HepG2 (cell line): ENCODE measurements at regions not wholly inside any gene's neighbourhood (a gene's known extent, or its start where the extent isn't known, plus 50 kb on each side); places are given as distances from the start of the nearest gene placed in this dataset.
A peak's percentile ranks its signal among the peaks of the same experiment; 100 is the strongest.
"Not testable (repeated sequence)": the region's sequence is repeated elsewhere in the genome, so short reads cannot be mapped to it uniquely, and the experiment has no call there.

Experiments
- ATAC-seq: fragments of 200-7000 bp; cut with Tn5 transposase; 3 replicates; pipeline ENCODE4 v1.9.1; 2020; ENCODE audit warnings: mild to moderate bottlenecking, moderate library complexity
- BruUV-seq: library from RNA; stranded (reverse); fragments of 400-500 nt; replicated peaks from 2 replicates; lab custom pipeline; 2021; lab: Mats Ljungman, UMichigan
- CTCF ChIA-PET: fragments of 300-600 bp; formaldehyde crosslinking; extraction: SDS; loops from one replicate; lab custom pipeline; 2021; ENCODE audit warnings: low total read pairs, inconsistent platforms, low intra/inter-chr PET ratio; lab: Yijun Ruan, JAX
- POLR2A ChIA-PET: fragments of 350-600 bp; sonication (Branson Sonifier 250); formaldehyde crosslinking; loops from one replicate; lab custom pipeline; 2020; ENCODE audit warnings: antibody characterized with exemption, inconsistent platforms; lab: Yijun Ruan, JAX
- DNase-seq: peaks from one replicate; pipeline ENCODE4 v3.0.0-alpha.2; 2015; ENCODE audit warnings: low spot score
- FAIRE-seq: peaks from 3 replicates; lab custom pipeline; 2011; peaks lifted over from hg19 to GRCh38; lab: Jason Lieb, UNC
- H2AFZ ChIP-seq: one replicate; pipeline ENCODE4 v1.6.1; 2011; ENCODE audit warnings: low read length, inconsistent platforms
- H3K27ac ChIP-seq: fragments of 300-600 bp; 3 replicates; pipeline ENCODE4 v1.8.0; 2011; ENCODE audit warnings: mixed run types, mild to moderate bottlenecking, mixed read lengths, low read length, inconsistent platforms; ENCODE audit not compliant: insufficient read depth; ENCODE audit errors: extremely low read length
- H3K27me3 ChIP-seq, 2 experiments: fragments of 200-600 bp in 1 of 2; 2 replicates in 1 of 2; 3 replicates in 1 of 2; pipeline versions ENCODE4 v1.6.0 to v1.8.0; 2011; ENCODE audit warnings: low read length in 2 of 2, mild to moderate bottlenecking in 2 of 2, moderate library complexity in 2 of 2, inconsistent platforms in 1 of 2; ENCODE audit not compliant: insufficient read depth in 2 of 2, control insufficient read depth in 1 of 2
- H3K36me3 ChIP-seq, 2 experiments: fragments of 200-600 bp in 1 of 2; replicated peaks in 1 of 2; 2 replicates in 1 of 2; 3 replicates in 1 of 2; pipeline versions ENCODE4 v1.5.1 to v1.8.0; 2011; ENCODE audit warnings: low read length in 2 of 2, inconsistent platforms in 1 of 2; ENCODE audit not compliant: insufficient read depth in 2 of 2, control insufficient read depth in 1 of 2
- H3K4me1 ChIP-seq: 2 replicates; pipeline ENCODE4 v1.5.1; 2012; ENCODE audit warnings: low read length, inconsistent platforms; ENCODE audit not compliant: insufficient read depth
- H3K4me2 ChIP-seq: 2 replicates; pipeline ENCODE4 v1.6.0; 2011; ENCODE audit warnings: low read depth, low read length, inconsistent platforms
- H3K4me3 ChIP-seq, 3 experiments: fragments of 200-600 bp in 1 of 3; sonication (generic), shearing (Covaris generic) in 1 of 3; replicated peaks in 1 of 3; 2 replicates each; pipeline ENCODE4 v1.5.1; 2011 to 2016; ENCODE audit warnings: low read length in 3 of 3, inconsistent platforms in 2 of 3, low read depth in 2 of 3, mild to moderate bottlenecking in 2 of 3, control low read depth in 1 of 3, mixed read lengths in 1 of 3; ENCODE audit not compliant: insufficient read depth in 1 of 3
- H3K79me2 ChIP-seq: one replicate; pipeline ENCODE4 v1.6.1; 2011; ENCODE audit warnings: low read length, inconsistent platforms; ENCODE audit not compliant: insufficient read depth
- H3K9ac ChIP-seq: 2 replicates; pipeline ENCODE4 v1.6.0; 2011; ENCODE audit warnings: mild to moderate bottlenecking, low read depth, low read length, inconsistent platforms; ENCODE audit not compliant: insufficient read depth
- H3K9me3 ChIP-seq: 2 replicates; pipeline ENCODE4 v1.5.1; 2012; ENCODE audit warnings: mild to moderate bottlenecking, low read length
- H4K20me1 ChIP-seq: 2 replicates; pipeline ENCODE4 v1.6.0; 2011; ENCODE audit warnings: inconsistent platforms, mild to moderate bottlenecking, low read length, moderate library complexity; ENCODE audit not compliant: insufficient read depth
- AHDC1 ChIP-seq: sonication (generic); formaldehyde crosslinking; IDR thresholded peaks from 2 replicates; pipeline ENCODE4 v1.5.1; 2020; ENCODE audit warnings: mild to moderate bottlenecking, missing genetic modification reagents, borderline replicate concordance
- CHCHD3 ChIP-seq: sonication (generic); formaldehyde crosslinking; IDR thresholded peaks from 2 replicates; pipeline ENCODE4 v1.8.0; 2022; ENCODE audit warnings: mild to moderate bottlenecking, missing genetic modification reagents, moderate library complexity
- FOXK1 ChIP-seq: sonication (generic); formaldehyde crosslinking; IDR thresholded peaks from 2 replicates; pipeline ENCODE4 v1.4.0; 2020; ENCODE audit warnings: low read depth, missing genetic modification reagents, borderline replicate concordance
- YEATS4 ChIP-seq: sonication (generic); formaldehyde crosslinking; IDR thresholded peaks from 2 replicates; pipeline ENCODE4 v1.4.0; 2020; ENCODE audit warnings: missing genetic modification reagents, borderline replicate concordance
- ZBTB42 ChIP-seq: sonication (generic); formaldehyde crosslinking; IDR thresholded peaks from 2 replicates; pipeline ENCODE4 v1.5.0; 2020; ENCODE audit warnings: mild to moderate bottlenecking, missing genetic modification reagents
- ZNF7 ChIP-seq: IDR thresholded peaks from 2 replicates; pipeline ENCODE4 v1.6.1; 2016; ENCODE audit warnings: missing biosample characterization, missing genetic modification reagents
- ZSCAN30 ChIP-seq: sonication (generic); formaldehyde crosslinking; IDR thresholded peaks from 2 replicates; pipeline ENCODE4 v1.5.0; 2020; ENCODE audit warnings: mild to moderate bottlenecking, missing genetic modification reagents
- WGBS: methylation state at CpG from one replicate; pipeline ENCODE4 v1.1.6; 2017; ENCODE audit warnings: low lambda C conversion rate; 5-methylcytosine and 5-hydroxymethylcytosine counted together
- in situ Hi-C: cut with HindIII; loops from 2 replicates; pipeline ENCODE4 v1.10.0; 2017; ENCODE audit warnings: low pct_unique_long_range_greater_than_20kb; ENCODE audit not compliant: extremely low pct_ligation_motif_present
- intact Hi-C: fragments of 100-400 bp; cut with micrococcal nuclease; formaldehyde crosslinking; loops from one replicate; pipeline ENCODE4 v1.10.0; 2022; ENCODE audit not compliant: unreplicated experiment

DNA sequence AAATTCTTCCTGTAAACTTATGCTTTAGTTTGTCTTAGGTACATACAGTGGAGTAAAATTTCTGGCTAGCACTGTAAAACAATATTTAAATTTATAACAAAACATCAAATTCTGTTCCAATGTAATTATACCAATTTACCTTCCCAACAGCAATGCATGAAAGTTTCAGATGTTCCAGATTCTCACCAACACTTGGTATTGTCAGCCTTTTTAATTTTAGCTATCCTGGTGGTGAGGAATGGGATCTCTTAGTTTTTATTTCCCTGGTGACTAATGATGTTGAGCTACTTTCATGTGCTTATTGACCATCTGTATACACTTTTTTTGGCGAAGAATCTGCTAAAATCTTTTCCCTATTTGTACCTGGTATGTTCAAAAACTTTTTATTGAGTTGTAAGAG is 76.1 kb upstream of the PHACTR1 start:
- no peaks in the 10 kb centered on the region for H4K20me1 ChIP-seq
- FAIRE-seq (no peak), DNase-seq (no peak), ATAC-seq (no peak)
- in situ Hi-C loops (no loop called here), intact Hi-C loops (no loop called here)
- no peak overlapping the region for H2AFZ ChIP-seq
- no TSS peak for BruUV-seq
- no peak overlapping the region for H3K27ac ChIP-seq
- H3K4me1 ChIP-seq, result no peaks in the 10 kb centered on the region
- no peak overlapping the region for H3K4me2 ChIP-seq
- 2% methylated on average over 1 of the region's 1 CpG for WGBS
- H3K9ac ChIP-seq, result no peak overlapping the region
- H3K27me3 ChIP-seq, result no peaks in the 10 kb centered on the region
- no peak for TF ChIP-seq FOXK1 (CRISPR knock-in tag)
- TF ChIP-seq YEATS4 (CRISPR knock-in tag), result no peak
- TF ChIP-seq ZSCAN30 (CRISPR knock-in tag), result no peak
- TF ChIP-seq CHCHD3 (CRISPR knock-in tag), result no peak
- TF ChIP-seq AHDC1 (CRISPR knock-in tag), result no peak
- peak; percentile 60; the same call in 1 of the 2 replicates for TF ChIP-seq ZNF7 (CRISPR knock-in tag)
- TF ChIP-seq ZBTB42 (CRISPR knock-in tag), result no peak
- POLR2A ChIA-PET, result no interaction called here
- no peak overlapping the region for H3K4me3 ChIP-seq
- H3K79me2 ChIP-seq, result no peaks in the 10 kb centered on the region
- CTCF ChIA-PET, result interaction anchor here (1.5 kb wide), 1 partner anchor 253 kb away, joined by 5 read pairs; no protein-coding TSS in a partner anchor
- no peaks in the 10 kb centered on the region for H3K36me3 ChIP-seq
- H3K9me3 ChIP-seq, result no peaks in the 10 kb centered on the region

GRCh38 chr6:12641785-12642184 is 74.8 kb upstream of the PHACTR1 start:
- H3K79me2 ChIP-seq, H3K9me3 ChIP-seq, H3K27ac ChIP-seq, CTCF ChIA-PET, POLR2A ChIA-PET, H3K27me3 ChIP-seq, H3K4me3 ChIP-seq, H2AFZ ChIP-seq, intact Hi-C loops, in situ Hi-C loops, H3K4me1 ChIP-seq, H4K20me1 ChIP-seq, BruUV-seq, H3K36me3 ChIP-seq, H3K4me2 ChIP-seq, H3K9ac ChIP-seq, ATAC-seq, FAIRE-seq, DNase-seq: not testable (repeated sequence)
- 45% methylated on average over 2 of the region's 2 CpGs for WGBS
